ENCODE measurements at regions not wholly inside any gene's neighbourhood (a gene's known extent, or its start where the extent isn't known, plus 50 kb on each side); places are given as distances from the start of the nearest gene placed in this dataset.

DNA sequence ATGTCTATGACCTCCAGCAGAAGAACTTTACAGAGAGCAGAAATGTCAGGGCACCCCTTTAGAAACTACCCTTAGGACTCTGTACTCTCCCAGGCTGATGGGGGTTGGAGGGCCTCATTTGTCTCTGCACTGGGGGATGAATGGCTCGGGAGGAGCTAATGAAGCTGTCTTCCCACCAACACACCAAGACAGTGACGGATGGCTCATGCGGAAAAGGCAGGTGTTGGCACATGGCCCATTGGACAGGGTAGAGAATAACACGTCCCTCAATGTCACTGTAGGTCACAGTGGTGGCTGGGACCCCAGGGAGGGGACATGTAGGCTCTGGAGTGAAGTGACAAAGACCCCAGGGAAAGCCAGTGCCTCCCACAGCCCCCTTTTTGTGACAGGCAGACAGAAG is 64.0 kb upstream of the PCBD1 start:
- CTCF ChIA-PET = no interaction called here
- no TSS peak for BruUV-seq (replicated peaks)
- Histone ChIP-seq H3K27ac (ENCODE audit: low read length) (no peak overlapping the region), H3K9me3 (ENCODE audit: control insufficient read depth, insufficient read depth, low read depth, low read length) (no peaks in the 10 kb centered on the region), H3K27me3 (ENCODE audit: control insufficient read depth, insufficient read depth, low read length) (peaks cover 25% of the 10 kb centered on the region), H3K4me3 (ENCODE audit: low read depth in 2 of 2, low read length in 2 of 2) (no peak overlapping the region), H3K4me1 (ENCODE audit: control insufficient read depth, insufficient read depth, low read length) (no peaks in the 10 kb centered on the region), H3K36me3 (ENCODE audit: control insufficient read depth, insufficient read depth, low read length) (no peaks in the 10 kb centered on the region)
- no peak for DNase-seq (ENCODE audit: low read depth, low spot score)
- POLR2A ChIA-PET = no interaction called here
- intact Hi-C loops (cut with micrococcal nuclease; ENCODE audit: unreplicated experiment) = no loop called here
- in situ Hi-C loops (cut with HindIII; ENCODE audit: low pct_unique_long_range_greater_than_20kb, low sequenced_read_pairs) = no loop called here
- no peak for ATAC-seq
- TF ChIP-seq, protein P1, sequence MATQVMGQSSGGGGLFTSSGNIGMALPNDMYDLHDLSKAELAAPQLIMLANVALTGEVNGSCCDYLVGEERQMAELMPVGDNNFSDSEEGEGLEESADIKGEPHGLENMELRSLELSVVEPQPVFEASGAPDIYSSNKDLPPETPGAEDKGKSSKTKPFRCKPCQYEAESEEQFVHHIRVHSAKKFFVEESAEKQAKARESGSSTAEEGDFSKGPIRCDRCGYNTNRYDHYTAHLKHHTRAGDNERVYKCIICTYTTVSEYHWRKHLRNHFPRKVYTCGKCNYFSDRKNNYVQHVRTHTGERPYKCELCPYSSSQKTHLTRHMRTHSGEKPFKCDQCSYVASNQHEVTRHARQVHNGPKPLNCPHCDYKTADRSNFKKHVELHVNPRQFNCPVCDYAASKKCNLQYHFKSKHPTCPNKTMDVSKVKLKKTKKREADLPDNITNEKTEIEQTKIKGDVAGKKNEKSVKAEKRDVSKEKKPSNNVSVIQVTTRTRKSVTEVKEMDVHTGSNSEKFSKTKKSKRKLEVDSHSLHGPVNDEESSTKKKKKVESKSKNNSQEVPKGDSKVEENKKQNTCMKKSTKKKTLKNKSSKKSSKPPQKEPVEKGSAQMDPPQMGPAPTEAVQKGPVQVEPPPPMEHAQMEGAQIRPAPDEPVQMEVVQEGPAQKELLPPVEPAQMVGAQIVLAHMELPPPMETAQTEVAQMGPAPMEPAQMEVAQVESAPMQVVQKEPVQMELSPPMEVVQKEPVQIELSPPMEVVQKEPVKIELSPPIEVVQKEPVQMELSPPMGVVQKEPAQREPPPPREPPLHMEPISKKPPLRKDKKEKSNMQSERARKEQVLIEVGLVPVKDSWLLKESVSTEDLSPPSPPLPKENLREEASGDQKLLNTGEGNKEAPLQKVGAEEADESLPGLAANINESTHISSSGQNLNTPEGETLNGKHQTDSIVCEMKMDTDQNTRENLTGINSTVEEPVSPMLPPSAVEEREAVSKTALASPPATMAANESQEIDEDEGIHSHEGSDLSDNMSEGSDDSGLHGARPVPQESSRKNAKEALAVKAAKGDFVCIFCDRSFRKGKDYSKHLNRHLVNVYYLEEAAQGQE (IDR thresholded peaks at IDR 0.05; ENCODE audit: insufficient read depth in 1 of 2, low read depth in 2 of 2, low read length in 1 of 2) = no peak
- TF ChIP-seq SIN3A (IDR thresholded peaks at IDR 0.05; ENCODE audit: borderline replicate concordance, insufficient read depth, low read depth, low read length) (no peak), POLR2AphosphoS5 (IDR thresholded peaks at IDR 0.05; ENCODE audit: low read depth, low read length) (no peak), TCF7L2 (IDR thresholded peaks at IDR 0.05; ENCODE audit: low read depth, low read length) (no peak)
- TF ChIP-seq, protein P2, sequence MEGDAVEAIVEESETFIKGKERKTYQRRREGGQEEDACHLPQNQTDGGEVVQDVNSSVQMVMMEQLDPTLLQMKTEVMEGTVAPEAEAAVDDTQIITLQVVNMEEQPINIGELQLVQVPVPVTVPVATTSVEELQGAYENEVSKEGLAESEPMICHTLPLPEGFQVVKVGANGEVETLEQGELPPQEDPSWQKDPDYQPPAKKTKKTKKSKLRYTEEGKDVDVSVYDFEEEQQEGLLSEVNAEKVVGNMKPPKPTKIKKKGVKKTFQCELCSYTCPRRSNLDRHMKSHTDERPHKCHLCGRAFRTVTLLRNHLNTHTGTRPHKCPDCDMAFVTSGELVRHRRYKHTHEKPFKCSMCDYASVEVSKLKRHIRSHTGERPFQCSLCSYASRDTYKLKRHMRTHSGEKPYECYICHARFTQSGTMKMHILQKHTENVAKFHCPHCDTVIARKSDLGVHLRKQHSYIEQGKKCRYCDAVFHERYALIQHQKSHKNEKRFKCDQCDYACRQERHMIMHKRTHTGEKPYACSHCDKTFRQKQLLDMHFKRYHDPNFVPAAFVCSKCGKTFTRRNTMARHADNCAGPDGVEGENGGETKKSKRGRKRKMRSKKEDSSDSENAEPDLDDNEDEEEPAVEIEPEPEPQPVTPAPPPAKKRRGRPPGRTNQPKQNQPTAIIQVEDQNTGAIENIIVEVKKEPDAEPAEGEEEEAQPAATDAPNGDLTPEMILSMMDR (IDR thresholded peaks at IDR 0.05) = no peak

DNA sequence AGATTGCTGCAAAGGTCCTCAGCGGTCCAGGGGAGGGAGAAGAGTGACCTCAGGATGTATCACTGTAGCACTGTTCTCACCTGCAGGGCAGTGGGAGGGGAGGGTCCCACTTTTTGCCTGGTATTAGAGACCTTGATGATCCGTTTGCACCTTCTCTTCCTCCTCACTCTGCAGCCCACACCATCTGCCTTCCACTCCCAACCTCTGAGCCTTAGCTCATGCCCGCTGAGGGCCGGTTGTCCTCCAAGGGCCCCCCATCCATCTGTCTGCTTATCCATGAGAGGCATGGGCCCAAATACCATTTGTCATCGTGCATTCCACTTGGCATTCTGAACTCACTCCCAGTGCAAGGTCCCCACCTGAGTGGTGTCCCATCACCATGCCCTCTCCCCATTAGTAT is 64.6 kb upstream of the PCBD1 start:
- TF ChIP-seq POLR2AphosphoS5 (IDR thresholded peaks at IDR 0.05; ENCODE audit: low read depth, low read length) (no peak), SIN3A (IDR thresholded peaks at IDR 0.05; ENCODE audit: borderline replicate concordance, insufficient read depth, low read depth, low read length) (no peak), TCF7L2 (IDR thresholded peaks at IDR 0.05; ENCODE audit: low read depth, low read length) (no peak)
- ChIA-PET POLR2A (no interaction called here), CTCF (no interaction called here)
- H3K27me3 ChIP-seq (ENCODE audit: control insufficient read depth, insufficient read depth, low read length) = peaks cover 27% of the 10 kb centered on the region
- H3K4me3 ChIP-seq (ENCODE audit: low read depth in 2 of 2, low read length in 2 of 2) = no peak overlapping the region
- no peaks in the 10 kb centered on the region for H3K9me3 ChIP-seq (ENCODE audit: control insufficient read depth, insufficient read depth, low read depth, low read length)
- no peak for ATAC-seq
- intact Hi-C loops (cut with micrococcal nuclease; ENCODE audit: unreplicated experiment) (no loop called here), in situ Hi-C loops (cut with HindIII; ENCODE audit: low pct_unique_long_range_greater_than_20kb, low sequenced_read_pairs) (no loop called here)
- H3K4me1 ChIP-seq (ENCODE audit: control insufficient read depth, insufficient read depth, low read length) = no peaks in the 10 kb centered on the region
- H3K27ac ChIP-seq (ENCODE audit: low read length) = no peak overlapping the region
- no TSS peak for BruUV-seq (replicated peaks)
- H3K36me3 ChIP-seq (ENCODE audit: control insufficient read depth, insufficient read depth, low read length) = no peaks in the 10 kb centered on the region
- no peak for DNase-seq (ENCODE audit: low read depth, low spot score)

DNA sequence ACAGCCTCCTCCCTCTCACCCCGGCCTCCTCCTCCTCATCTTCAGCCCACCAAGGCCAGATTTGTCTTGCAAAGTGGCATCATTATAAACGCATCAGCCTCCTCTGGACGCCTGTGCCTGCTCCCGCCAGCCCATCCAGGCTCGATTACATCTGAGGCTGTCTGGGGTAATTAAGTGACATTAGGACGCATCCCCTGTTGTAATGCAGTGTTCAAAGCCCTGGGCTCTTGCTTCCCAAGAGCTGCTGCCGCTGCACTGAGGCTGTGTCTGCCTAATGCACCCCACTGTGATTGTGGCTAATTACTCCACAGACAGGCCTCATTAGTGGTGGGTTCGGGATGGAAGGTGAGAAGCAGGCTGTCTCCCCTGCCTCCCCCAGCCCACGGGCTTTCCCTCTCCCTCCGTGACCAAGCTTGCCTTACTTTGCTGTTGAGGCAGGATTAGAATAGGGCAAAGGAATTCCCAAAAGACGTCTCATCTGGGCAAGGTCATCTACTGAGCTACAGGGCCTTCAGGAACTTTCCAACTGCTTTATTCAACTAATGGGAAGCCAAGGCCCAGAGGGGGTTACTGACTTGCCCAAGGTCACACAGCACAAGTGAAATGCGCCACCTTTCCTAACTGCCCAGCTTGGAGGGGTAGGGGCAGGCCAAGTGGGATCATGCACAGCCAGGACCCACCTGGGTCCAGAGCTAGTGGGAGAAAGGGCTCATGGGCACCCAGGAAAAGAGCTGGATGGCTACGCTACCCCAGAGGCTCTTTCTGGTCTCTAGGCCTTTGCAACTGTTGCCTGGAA is 66.2 kb upstream of the PCBD1 start:
- TF ChIP-seq, protein P2 (IDR thresholded peaks at IDR 0.05) = no peak
- no peak for TF ChIP-seq TCF7L2 (IDR thresholded peaks at IDR 0.05; ENCODE audit: low read depth, low read length)
- TF ChIP-seq, protein P1 (IDR thresholded peaks at IDR 0.05; ENCODE audit: insufficient read depth in 1 of 2, low read depth in 2 of 2, low read length in 1 of 2) = no peak
- TF ChIP-seq POLR2AphosphoS5 (IDR thresholded peaks at IDR 0.05; ENCODE audit: low read depth, low read length) = no peak
- TF ChIP-seq SIN3A (IDR thresholded peaks at IDR 0.05; ENCODE audit: borderline replicate concordance, insufficient read depth, low read depth, low read length) = no peak
- in situ Hi-C loops (cut with HindIII; ENCODE audit: low pct_unique_long_range_greater_than_20kb, low sequenced_read_pairs) (no loop called here), intact Hi-C loops (cut with micrococcal nuclease; ENCODE audit: unreplicated experiment) (no loop called here)
- ChIA-PET CTCF (no interaction called here), POLR2A (no interaction called here)
- no peaks in the 10 kb centered on the region for H3K9me3 ChIP-seq (ENCODE audit: control insufficient read depth, insufficient read depth, low read depth, low read length)
- peaks cover 29% of the 10 kb centered on the region for H3K27me3 ChIP-seq (ENCODE audit: control insufficient read depth, insufficient read depth, low read length)
- H3K4me3 ChIP-seq (ENCODE audit: low read depth in 2 of 2, low read length in 2 of 2) = no peak overlapping the region
- no peaks in the 10 kb centered on the region for H3K4me1 ChIP-seq (ENCODE audit: control insufficient read depth, insufficient read depth, low read length)
- no TSS peak for BruUV-seq (replicated peaks)
- DNase-seq (ENCODE audit: low read depth, low spot score) (no peak), ATAC-seq (no peak)
- H3K36me3 ChIP-seq (ENCODE audit: control insufficient read depth, insufficient read depth, low read length) = no peaks in the 10 kb centered on the region
- no peak overlapping the region for H3K27ac ChIP-seq (ENCODE audit: low read length)

All from Panc1 (cell line).